ENCODE measurements at regions not wholly inside any gene's neighbourhood (a gene's known extent, or its start where the extent isn't known, plus 50 kb on each side); places are given as distances from the start of the nearest gene placed in this dataset.

GRCh38 chr5:63573380-63573779, 388.9 kb downstream of the HTR1A start:
- Mint-ChIP-seq H3K27ac (no peak overlapping the region), H3K9me3 (peaks cover 2% of the 10 kb centered on the region), H3K27me3 (no peaks in the 10 kb centered on the region), H3K4me3 (no peak overlapping the region), H3K36me3 (ENCODE audit: low read depth) (no peaks in the 10 kb centered on the region), H3K4me1 (no peaks in the 10 kb centered on the region)
- CTCF ChIA-PET, result no interaction called here
- POLR2A ChIA-PET, result no interaction called here
- no peak for DNase-seq

DNA sequence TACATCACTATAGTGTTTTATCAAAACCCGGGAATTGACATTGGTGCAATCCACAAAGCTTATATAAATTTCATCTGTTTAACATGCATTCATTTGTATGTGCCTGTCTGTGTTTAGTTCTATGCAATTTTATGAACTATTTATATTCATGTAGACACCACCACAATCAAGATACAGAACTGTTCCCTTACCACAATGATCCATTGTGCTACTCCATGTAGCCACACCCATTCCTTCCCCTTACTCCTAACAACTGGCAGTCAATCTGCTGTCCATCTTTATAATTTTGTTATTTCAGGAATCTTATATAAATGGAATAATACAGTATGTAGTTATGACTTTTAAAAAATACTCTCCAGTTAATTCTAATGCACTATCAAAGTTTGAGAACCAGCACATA, 389.5 kb downstream of the HTR1A start:
- DNase-seq, result no peak
- CTCF ChIA-PET, result no interaction called here
- Mint-ChIP-seq H3K27ac (no peak overlapping the region), H3K36me3 (ENCODE audit: low read depth) (no peaks in the 10 kb centered on the region), H3K4me3 (no peak overlapping the region), H3K9me3 (peaks cover 2% of the 10 kb centered on the region), H3K4me1 (no peaks in the 10 kb centered on the region), H3K27me3 (no peaks in the 10 kb centered on the region)
- POLR2A ChIA-PET, result interaction anchor here (0.6 kb wide), 1 partner anchor 134 kb away, joined by 4 read pairs; no protein-coding TSS in a partner anchor

GRCh38 chr5:63570752-63571151, 391.5 kb downstream of the HTR1A start:
- Mint-ChIP-seq H3K4me3 (no peak overlapping the region), H3K4me1 (no peaks in the 10 kb centered on the region), H3K36me3 (ENCODE audit: low read depth) (no peaks in the 10 kb centered on the region), H3K27me3 (no peaks in the 10 kb centered on the region), H3K27ac (no peak overlapping the region), H3K9me3 (peaks cover 3% of the 10 kb centered on the region)
- DNase-seq, result no peak
- ChIA-PET CTCF (no interaction called here), POLR2A (no interaction called here)

GRCh38 chr5:63564789-63565188, 397.5 kb downstream of the HTR1A start:
- Mint-ChIP-seq H3K36me3 (ENCODE audit: low read depth) (no peaks in the 10 kb centered on the region), H3K9me3 (peaks cover 15% of the 10 kb centered on the region), H3K4me1 (no peaks in the 10 kb centered on the region), H3K4me3 (no peak overlapping the region), H3K27ac (no peak overlapping the region), H3K27me3 (no peaks in the 10 kb centered on the region)
- ChIA-PET CTCF (no interaction called here), POLR2A (no interaction called here)
- no peak for DNase-seq

DNA sequence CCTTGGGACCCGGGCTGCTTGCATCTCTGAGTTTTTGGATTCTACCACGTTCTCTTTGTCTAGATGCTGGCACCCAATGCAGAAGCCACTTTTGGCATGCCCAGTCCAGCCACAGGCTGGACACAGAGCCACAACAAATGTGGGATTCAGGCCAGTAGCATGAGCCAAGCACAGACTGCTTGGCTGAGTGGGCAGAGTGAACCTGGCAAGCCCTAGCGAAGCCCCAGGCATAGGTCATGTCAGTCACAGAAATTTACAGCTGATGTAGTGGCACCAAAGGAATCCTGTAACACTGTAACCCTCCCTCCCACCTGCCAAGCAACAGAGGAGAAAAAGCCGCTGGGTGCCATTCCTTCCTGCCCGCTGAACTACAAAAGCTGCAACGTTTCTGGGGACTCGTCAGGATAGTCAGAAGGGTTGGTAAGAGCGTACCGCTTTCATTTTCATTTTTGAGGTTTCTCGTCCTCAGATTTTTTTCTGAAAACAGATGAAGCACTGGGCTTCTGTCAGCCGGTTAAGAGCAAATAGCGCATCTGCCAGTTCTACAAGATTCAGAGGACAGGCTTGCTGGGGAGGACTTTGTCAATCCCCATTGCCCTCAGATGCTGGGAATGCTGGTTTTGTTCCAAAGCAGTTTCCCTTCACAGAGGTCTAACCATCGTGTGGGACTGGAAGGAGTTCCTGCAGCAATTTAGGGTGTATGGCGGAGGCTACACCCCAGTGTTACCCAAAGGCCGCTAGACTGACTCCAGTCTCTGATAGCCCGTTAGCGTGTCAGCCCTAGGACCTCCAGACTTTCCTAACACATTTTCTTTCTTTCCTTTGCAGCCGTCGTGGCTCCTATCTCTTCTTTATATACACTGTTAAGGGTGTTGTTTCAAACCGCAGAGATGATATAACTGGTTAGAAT, 399.0 kb downstream of the HTR1A start:
- H3K9me3 Mint-ChIP-seq, result peaks cover 13% of the 10 kb centered on the region
- DNase-seq, result no peak
- no peaks in the 10 kb centered on the region for H3K4me1 Mint-ChIP-seq
- H3K4me3 Mint-ChIP-seq, result no peak overlapping the region
- no peaks in the 10 kb centered on the region for H3K36me3 Mint-ChIP-seq (ENCODE audit: low read depth)
- ChIA-PET CTCF (no interaction called here), POLR2A (no interaction called here)
- H3K27me3 Mint-ChIP-seq, result no peaks in the 10 kb centered on the region
- no peak overlapping the region for H3K27ac Mint-ChIP-seq

GRCh38 chr5:63555874-63556273, 406.4 kb downstream of the HTR1A start:
- no peaks in the 10 kb centered on the region for H3K27me3 Mint-ChIP-seq
- H3K9me3 Mint-ChIP-seq, result no peaks in the 10 kb centered on the region
- CTCF ChIA-PET, result no interaction called here
- POLR2A ChIA-PET, result no interaction called here
- H3K27ac Mint-ChIP-seq, result no peak overlapping the region
- no peaks in the 10 kb centered on the region for H3K4me1 Mint-ChIP-seq
- DNase-seq, result no peak
- H3K36me3 Mint-ChIP-seq (ENCODE audit: low read depth), result no peaks in the 10 kb centered on the region
- H3K4me3 Mint-ChIP-seq, result no peak overlapping the region

- ChIA-PET CTCF (no interaction called here), POLR2A (no interaction called here)
- Mint-ChIP-seq H3K27me3 (no peaks in the 10 kb centered on the region), H3K4me1 (no peaks in the 10 kb centered on the region), H3K9me3 (no peaks in the 10 kb centered on the region), H3K36me3 (ENCODE audit: low read depth) (no peaks in the 10 kb centered on the region), H3K4me3 (no peak overlapping the region), H3K27ac (no peak overlapping the region)
- no peak for DNase-seq
These were observed 408.1 kb downstream of the HTR1A start for GRCh38 chr5:63554191-63554590.

GRCh38 chr5:63553073-63553472, 409.2 kb downstream of the HTR1A start:
- Mint-ChIP-seq H3K27me3 (no peaks in the 10 kb centered on the region), H3K36me3 (ENCODE audit: low read depth) (no peaks in the 10 kb centered on the region), H3K4me3 (no peak overlapping the region), H3K4me1 (no peaks in the 10 kb centered on the region), H3K27ac (no peak overlapping the region), H3K9me3 (no peaks in the 10 kb centered on the region)
- no peak for DNase-seq
- POLR2A ChIA-PET, result no interaction called here
- CTCF ChIA-PET, result no interaction called here

DNA sequence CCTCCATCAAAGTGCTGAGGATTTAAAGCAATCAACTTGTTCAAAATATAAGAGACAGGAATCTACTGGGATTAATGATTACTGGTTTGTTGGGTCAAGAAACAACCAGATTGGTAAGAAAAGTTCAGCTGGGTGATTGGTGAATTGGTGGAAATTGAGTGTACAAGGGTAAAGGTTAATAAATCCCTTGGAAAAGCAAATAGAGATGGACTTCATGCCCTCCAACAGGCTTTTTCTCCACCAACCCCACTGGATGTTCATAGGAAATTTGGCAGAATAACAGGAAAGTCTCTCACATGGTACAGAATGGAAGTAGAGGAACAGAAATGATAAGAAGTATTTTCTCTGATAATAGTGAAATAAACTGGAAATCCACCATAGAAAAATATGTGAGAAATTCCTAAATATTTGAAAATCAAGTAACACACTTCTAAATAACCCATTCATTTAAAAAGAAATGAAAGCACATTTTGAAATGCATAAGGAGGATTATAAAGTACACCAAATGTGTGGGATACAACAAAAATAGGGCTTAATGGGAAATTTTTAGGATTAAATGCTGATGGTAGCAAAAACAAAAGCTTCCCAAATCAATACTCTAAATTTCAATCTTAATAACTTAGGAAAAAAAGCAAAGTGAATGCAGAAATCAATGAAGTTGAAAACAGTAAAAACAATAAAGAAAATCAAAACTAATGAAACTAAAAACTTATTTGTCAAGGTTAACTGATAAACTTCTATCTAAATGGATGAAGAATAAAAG, 426.2 kb downstream of the HTR1A start:
- no peaks in the 10 kb centered on the region for H3K9me3 Mint-ChIP-seq
- H3K27me3 Mint-ChIP-seq, result no peaks in the 10 kb centered on the region
- DNase-seq, result no peak
- no peaks in the 10 kb centered on the region for H3K4me1 Mint-ChIP-seq
- ChIA-PET CTCF (no interaction called here), POLR2A (no interaction called here)
- no peak overlapping the region for H3K27ac Mint-ChIP-seq
- H3K4me3 Mint-ChIP-seq, result no peak overlapping the region
- no peaks in the 10 kb centered on the region for H3K36me3 Mint-ChIP-seq (ENCODE audit: low read depth)

GRCh38 chr5:63524281-63524680, 438.0 kb downstream of the HTR1A start:
- ChIA-PET CTCF (no interaction called here), POLR2A (no interaction called here)
- no peak for DNase-seq
- H3K27ac Mint-ChIP-seq, result no peak overlapping the region
- peaks cover 7% of the 10 kb centered on the region for H3K9me3 Mint-ChIP-seq
- H3K27me3 Mint-ChIP-seq, result no peaks in the 10 kb centered on the region
- no peaks in the 10 kb centered on the region for H3K4me1 Mint-ChIP-seq
- H3K4me3 Mint-ChIP-seq, result no peak overlapping the region
- no peaks in the 10 kb centered on the region for H3K36me3 Mint-ChIP-seq (ENCODE audit: low read depth)

GRCh38 chr5:63516006-63516405, 446.2 kb downstream of the HTR1A start:
- no peaks in the 10 kb centered on the region for H3K4me1 Mint-ChIP-seq
- H3K4me3 Mint-ChIP-seq, result no peak overlapping the region
- no peak for DNase-seq
- no peaks in the 10 kb centered on the region for H3K36me3 Mint-ChIP-seq (ENCODE audit: low read depth)
- CTCF ChIA-PET, result no interaction called here
- no peaks in the 10 kb centered on the region for H3K27me3 Mint-ChIP-seq
- POLR2A ChIA-PET, result no interaction called here
- peaks cover 5% of the 10 kb centered on the region for H3K9me3 Mint-ChIP-seq
- H3K27ac Mint-ChIP-seq, result no peak overlapping the region

GRCh38 chr5:63500242-63500641, 462.0 kb downstream of the HTR1A start:
- H3K4me1 Mint-ChIP-seq, result no peaks in the 10 kb centered on the region
- no peaks in the 10 kb centered on the region for H3K9me3 Mint-ChIP-seq
- no peak for DNase-seq
- no peak overlapping the region for H3K27ac Mint-ChIP-seq
- POLR2A ChIA-PET, result no interaction called here
- CTCF ChIA-PET, result no interaction called here
- no peaks in the 10 kb centered on the region for H3K27me3 Mint-ChIP-seq
- no peak overlapping the region for H3K4me3 Mint-ChIP-seq
- H3K36me3 Mint-ChIP-seq (ENCODE audit: low read depth), result no peaks in the 10 kb centered on the region

- Mint-ChIP-seq H3K36me3 (ENCODE audit: low read depth) (no peaks in the 10 kb centered on the region), H3K4me1 (no peaks in the 10 kb centered on the region), H3K4me3 (no peak overlapping the region), H3K27ac (no peak overlapping the region), H3K27me3 (no peaks in the 10 kb centered on the region), H3K9me3 (peaks cover 3% of the 10 kb centered on the region)
- CTCF ChIA-PET, result no interaction called here
- DNase-seq, result no peak
- POLR2A ChIA-PET, result no interaction called here
These were observed 467.0 kb downstream of the HTR1A start for GRCh38 chr5:63495225-63495624.

DNA sequence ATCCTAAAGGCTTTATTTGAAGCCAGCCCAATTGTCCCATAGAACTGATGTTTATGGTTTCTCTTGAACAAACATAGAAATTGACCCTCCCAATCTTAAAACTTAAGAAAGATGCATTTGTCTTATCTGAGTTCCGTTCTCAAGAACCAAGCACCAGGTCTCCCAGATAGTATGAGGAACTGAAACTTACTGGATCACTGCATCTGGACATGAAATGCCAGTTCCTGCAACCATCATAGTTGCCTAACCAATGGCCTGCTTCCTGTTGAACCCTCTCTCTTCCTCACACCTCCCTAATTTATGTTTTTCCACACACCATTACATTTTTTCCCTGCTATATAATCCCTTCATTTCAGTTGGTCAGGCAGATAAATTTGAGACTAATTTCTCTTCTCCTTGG, 478.9 kb downstream of the HTR1A start:
- POLR2A ChIA-PET, result no interaction called here
- H3K4me1 Mint-ChIP-seq, result no peaks in the 10 kb centered on the region
- CTCF ChIA-PET, result no interaction called here
- H3K27me3 Mint-ChIP-seq, result no peaks in the 10 kb centered on the region
- peaks cover 9% of the 10 kb centered on the region for H3K9me3 Mint-ChIP-seq
- H3K27ac Mint-ChIP-seq, result no peak overlapping the region
- no peak for DNase-seq
- H3K36me3 Mint-ChIP-seq (ENCODE audit: low read depth), result no peaks in the 10 kb centered on the region
- H3K4me3 Mint-ChIP-seq, result no peak overlapping the region
